GM23338 (cell line): ENCODE measurements at regions not wholly inside any gene's neighbourhood (a gene's known extent, or its start where the extent isn't known, plus 50 kb on each side); places are given as distances from the start of the nearest gene placed in this dataset.

Experiments used
- ATAC-seq: fragments of 200-7000 bp; cut with Tn5 transposase; 3 replicates; pipeline ENCODE4 v1.9.1; 2020
- DNase-seq: peaks from one replicate; pipeline ENCODE4 v3.0.0-alpha.2; 2015; ENCODE audit warnings: low spot score
- H2AFZ ChIP-seq: fragments of 200-600 bp; sonication (generic); 2 replicates; pipeline ENCODE4 v1.8.0; 2016; ENCODE audit warnings: antibody characterized with exemption, mild to moderate bottlenecking, moderate library complexity
- H3F3A ChIP-seq: fragments of 200-600 bp; sonication (generic); replicated peaks from 2 replicates; pipeline ENCODE4 v1.8.0; 2017; ENCODE audit warnings: antibody characterized with exemption, mixed run types, low read depth
- H3K27ac ChIP-seq: fragments of 200-600 bp; sonication (generic); 2 replicates; pipeline ENCODE4 v1.6.1; 2016; ENCODE audit warnings: low read depth
- H3K27me3 ChIP-seq: fragments of 200-600 bp; sonication (generic); 2 replicates; pipeline ENCODE4 v1.8.0; 2016; ENCODE audit warnings: mild to moderate bottlenecking, mixed run types, moderate library complexity; ENCODE audit not compliant: insufficient read depth
- H3K36me3 ChIP-seq: fragments of 200-600 bp; sonication (generic); 2 replicates; pipeline ENCODE4 v1.8.0; 2016; ENCODE audit warnings: mild to moderate bottlenecking; ENCODE audit not compliant: insufficient read depth
- H3K4me1 ChIP-seq: fragments of 200-600 bp; sonication (generic); 2 replicates; pipeline ENCODE4 v1.8.0; 2016; ENCODE audit warnings: mild to moderate bottlenecking, moderate library complexity; ENCODE audit not compliant: insufficient read depth
- H3K4me2 ChIP-seq: fragments of 200-600 bp; sonication (generic); 2 replicates; pipeline ENCODE4 v1.7.1; 2017; ENCODE audit warnings: mixed run types
- H3K4me3 ChIP-seq: fragments of 200-600 bp; sonication (generic); 2 replicates; pipeline ENCODE4 v1.6.1; 2016; ENCODE audit warnings: mixed run types
- H3K79me2 ChIP-seq: fragments of 200-600 bp; sonication (generic); replicated peaks from 2 replicates; pipeline ENCODE4 v1.8.0; 2017; ENCODE audit warnings: mild to moderate bottlenecking; ENCODE audit not compliant: insufficient read depth
- H3K9me2 ChIP-seq: fragments of 200-600 bp; sonication (generic); 2 replicates; pipeline ENCODE4 v1.8.0; 2017; ENCODE audit not compliant: insufficient read depth
- H4K20me1 ChIP-seq: fragments of 200-600 bp; sonication (generic); replicated peaks from 2 replicates; pipeline ENCODE4 v1.8.0; 2017; ENCODE audit warnings: mild to moderate bottlenecking; ENCODE audit not compliant: insufficient read depth
- H3K27ac Mint-ChIP-seq: 2 replicates; pipeline ENCODE4 v1.8.0; 2020; ENCODE audit warnings: inconsistent platforms, mild to moderate bottlenecking, moderate library complexity, mixed read lengths
- H3K27me3 Mint-ChIP-seq: 3 replicates; pipeline ENCODE4 v1.8.0; 2022; ENCODE audit warnings: low read depth, mild to moderate bottlenecking, moderate library complexity, mixed read lengths, inconsistent platforms; ENCODE audit not compliant: insufficient read depth, poor library complexity
- H3K36me3 Mint-ChIP-seq: 3 replicates; pipeline ENCODE4 v1.8.0; 2021; ENCODE audit warnings: low read depth, mild to moderate bottlenecking, inconsistent platforms, moderate library complexity, mixed read lengths
- H3K4me1 Mint-ChIP-seq: 3 replicates; pipeline ENCODE4 v1.8.0; 2020; ENCODE audit warnings: mild to moderate bottlenecking, inconsistent platforms, mixed read lengths
- H3K4me3 Mint-ChIP-seq: 3 replicates; pipeline ENCODE4 v1.8.0; 2021; ENCODE audit warnings: moderate library complexity, mild to moderate bottlenecking, inconsistent platforms, mixed read lengths
- H3K9me3 Mint-ChIP-seq: 3 replicates; pipeline ENCODE4 v1.8.0; 2020; ENCODE audit warnings: moderate library complexity, mild to moderate bottlenecking, inconsistent platforms, mixed read lengths
- CREB1 ChIP-seq: fragments of 250-450 bp; sonication (Bioruptor Pico); IDR thresholded peaks from 2 replicates; pipeline ENCODE4 v1.5.0; 2020; ENCODE audit warnings: low read depth, mild to moderate bottlenecking, moderate library complexity
- EZH2 ChIP-seq: fragments of 200-600 bp; sonication (generic); IDR thresholded peaks from one replicate; pipeline ENCODE4 v1.8.0; 2017; ENCODE audit warnings: antibody characterized with exemption, mild to moderate bottlenecking, low read depth; ENCODE audit not compliant: unreplicated experiment
- EZH2phosphoT487 ChIP-seq: fragments of 200-600 bp; sonication (generic); IDR thresholded peaks from one replicate; pipeline ENCODE4 v1.8.1; 2018; ENCODE audit warnings: antibody characterized with exemption; ENCODE audit not compliant: unreplicated experiment
- JUNB ChIP-seq: IDR thresholded peaks from one replicate; pipeline ENCODE4 v1.6.1; 2016; ENCODE audit warnings: antibody characterized with exemption; ENCODE audit not compliant: unreplicated experiment
- NANOG ChIP-seq: IDR thresholded peaks from 2 replicates; pipeline ENCODE4 v1.6.1; 2016; ENCODE audit warnings: antibody characterized with exemption, borderline replicate concordance
- POLR2AphosphoS5 ChIP-seq: IDR thresholded peaks from 2 replicates; pipeline ENCODE4 v1.6.1; 2016; ENCODE audit warnings: antibody characterized with exemption, low read depth
- STAT1 ChIP-seq: IDR thresholded peaks from one replicate; pipeline ENCODE4 v1.6.1; 2016; ENCODE audit warnings: antibody characterized with exemption; ENCODE audit not compliant: unreplicated experiment
- ZNF331 ChIP-seq: fragments of 250-450 bp; sonication (Bioruptor Pico); IDR thresholded peaks from 2 replicates; pipeline ENCODE4 v1.5.0; 2020; ENCODE audit warnings: low read depth, mild to moderate bottlenecking, moderate library complexity
- TF ChIP-seq, protein P1 (sequence below): IDR thresholded peaks from one replicate; pipeline ENCODE4 v1.6.1; 2018; ENCODE audit warnings: antibody characterized with exemption; ENCODE audit not compliant: unreplicated experiment
- TF ChIP-seq, protein P2 (sequence below), 2 experiments: fragments of 200-600 bp in 1 of 2; sonication (generic) in 1 of 2; conservative IDR thresholded peaks; 2 replicates each; pipeline versions ENCODE4 v1.5.1 to v1.6.1; 2016 to 2017; ENCODE audit warnings: antibody characterized with exemption in 2 of 2, low read depth in 2 of 2, mild to moderate bottlenecking in 2 of 2, moderate library complexity in 1 of 2
- TF ChIP-seq, protein P3 (sequence below): IDR thresholded peaks from 2 replicates; pipeline ENCODE4 v1.6.1; 2016; ENCODE audit warnings: antibody characterized with exemption

DNA sequence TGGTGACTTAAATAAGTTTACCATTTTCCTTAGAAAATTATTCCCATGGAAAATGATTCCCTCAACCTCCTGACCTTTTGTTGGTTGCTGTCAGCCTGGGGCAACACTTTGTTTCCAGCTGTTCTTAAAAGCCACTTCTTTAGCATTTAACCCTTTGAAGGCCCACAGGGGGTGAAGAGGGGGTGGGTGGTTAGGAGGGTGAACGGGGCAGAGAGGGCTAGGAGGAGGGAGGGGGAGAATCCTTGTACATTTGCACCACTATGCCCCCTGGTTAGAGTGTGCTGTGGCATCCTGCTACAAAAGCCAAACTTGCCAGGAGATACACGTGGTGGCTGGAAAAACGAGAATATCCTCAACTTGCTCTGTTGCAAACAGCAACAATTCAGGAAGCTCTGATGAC is 273.2 kb upstream of the RGMA start (continued):
- TF ChIP-seq, protein P1, sequence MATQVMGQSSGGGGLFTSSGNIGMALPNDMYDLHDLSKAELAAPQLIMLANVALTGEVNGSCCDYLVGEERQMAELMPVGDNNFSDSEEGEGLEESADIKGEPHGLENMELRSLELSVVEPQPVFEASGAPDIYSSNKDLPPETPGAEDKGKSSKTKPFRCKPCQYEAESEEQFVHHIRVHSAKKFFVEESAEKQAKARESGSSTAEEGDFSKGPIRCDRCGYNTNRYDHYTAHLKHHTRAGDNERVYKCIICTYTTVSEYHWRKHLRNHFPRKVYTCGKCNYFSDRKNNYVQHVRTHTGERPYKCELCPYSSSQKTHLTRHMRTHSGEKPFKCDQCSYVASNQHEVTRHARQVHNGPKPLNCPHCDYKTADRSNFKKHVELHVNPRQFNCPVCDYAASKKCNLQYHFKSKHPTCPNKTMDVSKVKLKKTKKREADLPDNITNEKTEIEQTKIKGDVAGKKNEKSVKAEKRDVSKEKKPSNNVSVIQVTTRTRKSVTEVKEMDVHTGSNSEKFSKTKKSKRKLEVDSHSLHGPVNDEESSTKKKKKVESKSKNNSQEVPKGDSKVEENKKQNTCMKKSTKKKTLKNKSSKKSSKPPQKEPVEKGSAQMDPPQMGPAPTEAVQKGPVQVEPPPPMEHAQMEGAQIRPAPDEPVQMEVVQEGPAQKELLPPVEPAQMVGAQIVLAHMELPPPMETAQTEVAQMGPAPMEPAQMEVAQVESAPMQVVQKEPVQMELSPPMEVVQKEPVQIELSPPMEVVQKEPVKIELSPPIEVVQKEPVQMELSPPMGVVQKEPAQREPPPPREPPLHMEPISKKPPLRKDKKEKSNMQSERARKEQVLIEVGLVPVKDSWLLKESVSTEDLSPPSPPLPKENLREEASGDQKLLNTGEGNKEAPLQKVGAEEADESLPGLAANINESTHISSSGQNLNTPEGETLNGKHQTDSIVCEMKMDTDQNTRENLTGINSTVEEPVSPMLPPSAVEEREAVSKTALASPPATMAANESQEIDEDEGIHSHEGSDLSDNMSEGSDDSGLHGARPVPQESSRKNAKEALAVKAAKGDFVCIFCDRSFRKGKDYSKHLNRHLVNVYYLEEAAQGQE, result no peak
- TF ChIP-seq EZH2, result no peak
- TF ChIP-seq JUNB, result no peak
- no peak for TF ChIP-seq ZNF331 (CRISPR knock-in tag)
- no peak for TF ChIP-seq EZH2phosphoT487
- TF ChIP-seq NANOG, result peak; percentile 74
- TF ChIP-seq POLR2AphosphoS5, result 0 out of 2 replicates have a peak, but pooled peaks have one; percentile 35

DNA sequence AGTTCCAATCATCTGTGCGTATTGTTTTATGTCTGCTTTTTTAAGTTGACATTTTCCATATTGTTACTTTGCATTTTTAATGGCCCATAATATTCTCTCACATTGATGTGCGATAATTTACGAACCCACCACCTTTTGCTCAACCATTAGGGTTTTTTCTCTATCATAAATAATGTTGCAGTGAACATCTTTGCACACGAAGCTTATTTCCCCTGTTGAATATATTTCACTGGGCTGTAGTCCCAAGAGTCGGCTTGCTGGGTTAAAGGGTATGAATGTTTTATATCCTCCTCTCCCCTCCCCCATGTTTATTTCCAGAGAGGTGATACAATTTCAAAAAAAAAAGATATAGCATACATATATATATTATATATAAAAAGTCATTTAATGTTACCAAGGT is 272.7 kb upstream of the RGMA start:
- peak overlapping the region; percentile 62; the same call in 1 of the 2 replicates for H3K4me2 ChIP-seq
- peaks cover 64% of the 10 kb centered on the region for H3K27me3 Mint-ChIP-seq
- H4K20me1 ChIP-seq, result no peaks in the 10 kb centered on the region
- H3F3A ChIP-seq, result no peaks in the 10 kb centered on the region
- no peak overlapping the region for H3K27ac ChIP-seq
- ATAC-seq, result no peak
- peaks cover 41% of the 10 kb centered on the region for H3K4me1 Mint-ChIP-seq
- no peaks in the 10 kb centered on the region for H3K36me3 ChIP-seq
- no peaks in the 10 kb centered on the region for H3K36me3 Mint-ChIP-seq
- H3K9me2 ChIP-seq, result no peaks in the 10 kb centered on the region
- no peak for DNase-seq
- H3K9me3 Mint-ChIP-seq, result no peaks in the 10 kb centered on the region
- no peak overlapping the region for H2AFZ ChIP-seq
- H3K4me3 Mint-ChIP-seq, result no peak overlapping the region
- peaks cover 45% of the 10 kb centered on the region for H3K4me1 ChIP-seq
- H3K27ac Mint-ChIP-seq, result no peak overlapping the region
- peaks cover 84% of the 10 kb centered on the region for H3K27me3 ChIP-seq
- no peak overlapping the region for H3K4me3 ChIP-seq
- H3K79me2 ChIP-seq, result no peaks in the 10 kb centered on the region
- no peak for TF ChIP-seq JUNB
- TF ChIP-seq POLR2AphosphoS5, result no peak
- no peak for TF ChIP-seq NANOG
- TF ChIP-seq ZNF331 (CRISPR knock-in tag), result no peak
- TF ChIP-seq, protein P1, result no peak
- TF ChIP-seq, protein P2, sequence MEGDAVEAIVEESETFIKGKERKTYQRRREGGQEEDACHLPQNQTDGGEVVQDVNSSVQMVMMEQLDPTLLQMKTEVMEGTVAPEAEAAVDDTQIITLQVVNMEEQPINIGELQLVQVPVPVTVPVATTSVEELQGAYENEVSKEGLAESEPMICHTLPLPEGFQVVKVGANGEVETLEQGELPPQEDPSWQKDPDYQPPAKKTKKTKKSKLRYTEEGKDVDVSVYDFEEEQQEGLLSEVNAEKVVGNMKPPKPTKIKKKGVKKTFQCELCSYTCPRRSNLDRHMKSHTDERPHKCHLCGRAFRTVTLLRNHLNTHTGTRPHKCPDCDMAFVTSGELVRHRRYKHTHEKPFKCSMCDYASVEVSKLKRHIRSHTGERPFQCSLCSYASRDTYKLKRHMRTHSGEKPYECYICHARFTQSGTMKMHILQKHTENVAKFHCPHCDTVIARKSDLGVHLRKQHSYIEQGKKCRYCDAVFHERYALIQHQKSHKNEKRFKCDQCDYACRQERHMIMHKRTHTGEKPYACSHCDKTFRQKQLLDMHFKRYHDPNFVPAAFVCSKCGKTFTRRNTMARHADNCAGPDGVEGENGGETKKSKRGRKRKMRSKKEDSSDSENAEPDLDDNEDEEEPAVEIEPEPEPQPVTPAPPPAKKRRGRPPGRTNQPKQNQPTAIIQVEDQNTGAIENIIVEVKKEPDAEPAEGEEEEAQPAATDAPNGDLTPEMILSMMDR (conservative IDR thresholded peaks at IDR 0.05; ENCODE audit: low read depth in 2 of 2), result no peak
- no peak for TF ChIP-seq STAT1
- TF ChIP-seq, protein P3, sequence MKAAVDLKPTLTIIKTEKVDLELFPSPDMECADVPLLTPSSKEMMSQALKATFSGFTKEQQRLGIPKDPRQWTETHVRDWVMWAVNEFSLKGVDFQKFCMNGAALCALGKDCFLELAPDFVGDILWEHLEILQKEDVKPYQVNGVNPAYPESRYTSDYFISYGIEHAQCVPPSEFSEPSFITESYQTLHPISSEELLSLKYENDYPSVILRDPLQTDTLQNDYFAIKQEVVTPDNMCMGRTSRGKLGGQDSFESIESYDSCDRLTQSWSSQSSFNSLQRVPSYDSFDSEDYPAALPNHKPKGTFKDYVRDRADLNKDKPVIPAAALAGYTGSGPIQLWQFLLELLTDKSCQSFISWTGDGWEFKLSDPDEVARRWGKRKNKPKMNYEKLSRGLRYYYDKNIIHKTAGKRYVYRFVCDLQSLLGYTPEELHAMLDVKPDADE, result no peak
- no peak for TF ChIP-seq EZH2
- TF ChIP-seq CREB1, result no peak
